GM19238 (cell line): ENCODE measurements at regions not wholly inside any gene's neighbourhood (a gene's known extent, or its start where the extent isn't known, plus 50 kb on each side); places are given as distances from the start of the nearest gene placed in this dataset.

Experiments
- DNase-seq: peaks from one replicate; pipeline ENCODE4 v3.0.0; 2011; ENCODE audit warnings: low spot score; ENCODE audit not compliant: insufficient read length

- DNase-seq, result no peak
Measured at GRCh38 chr16:85372627-85373372, 240.3 kb upstream of the GSE1 start.

GRCh38 chr16:85373741-85374570 lies 239.2 kb upstream of the GSE1 start:
- no peak for DNase-seq

GRCh38 chr16:85374571-85374872 lies 238.6 kb upstream of the GSE1 start:
- no peak for DNase-seq

GRCh38 chr16:85375282-85375681 lies 237.8 kb upstream of the GSE1 start:
- DNase-seq, result no peak

- DNase-seq, result no peak
Measured at GRCh38 chr16:85376292-85377095, 236.6 kb upstream of the GSE1 start.

GRCh38 chr16:85377388-85378144 lies 235.6 kb upstream of the GSE1 start:
- DNase-seq, result no peak

- no peak for DNase-seq
Measured at GRCh38 chr16:85378145-85379040, 234.7 kb upstream of the GSE1 start.

GRCh38 chr16:85379041-85380001 lies 233.8 kb upstream of the GSE1 start:
- DNase-seq, result no peak

GRCh38 chr16:85380002-85380395 lies 233.1 kb upstream of the GSE1 start:
- no peak for DNase-seq

- DNase-seq, result no peak
Measured at GRCh38 chr16:85380905-85381737, 232.0 kb upstream of the GSE1 start.

- DNase-seq, result no peak
Measured at GRCh38 chr16:85381738-85382592, 231.2 kb upstream of the GSE1 start.

- no peak for DNase-seq
Measured at GRCh38 chr16:85382717-85383118, 230.4 kb upstream of the GSE1 start.

GRCh38 chr16:85383836-85384832 lies 229.0 kb upstream of the GSE1 start:
- no peak for DNase-seq

- no peak for DNase-seq
Measured at GRCh38 chr16:85384833-85385462, 228.2 kb upstream of the GSE1 start.

GRCh38 chr16:85385463-85386331 lies 227.4 kb upstream of the GSE1 start:
- DNase-seq, result no peak
